ENCODE measurements at regions not wholly inside any gene's neighbourhood (a gene's known extent, or its start where the extent isn't known, plus 50 kb on each side); places are given as distances from the start of the nearest gene placed in this dataset.

GRCh38 chr11:134517621-134518293 is 105.7 kb upstream of the B3GAT1 start:
- TF ChIP-seq EZH2 (IDR thresholded peaks at IDR 0.05; ENCODE audit: borderline replicate concordance, insufficient read depth, low read depth, low read length, poor library complexity, severe bottlenecking) = no peak
- no peak for TF ChIP-seq CTCF (IDR thresholded peaks at IDR 0.05)
